ENCODE measurements at regions not wholly inside any gene's neighbourhood (a gene's known extent, or its start where the extent isn't known, plus 50 kb on each side); places are given as distances from the start of the nearest gene placed in this dataset.

DNA sequence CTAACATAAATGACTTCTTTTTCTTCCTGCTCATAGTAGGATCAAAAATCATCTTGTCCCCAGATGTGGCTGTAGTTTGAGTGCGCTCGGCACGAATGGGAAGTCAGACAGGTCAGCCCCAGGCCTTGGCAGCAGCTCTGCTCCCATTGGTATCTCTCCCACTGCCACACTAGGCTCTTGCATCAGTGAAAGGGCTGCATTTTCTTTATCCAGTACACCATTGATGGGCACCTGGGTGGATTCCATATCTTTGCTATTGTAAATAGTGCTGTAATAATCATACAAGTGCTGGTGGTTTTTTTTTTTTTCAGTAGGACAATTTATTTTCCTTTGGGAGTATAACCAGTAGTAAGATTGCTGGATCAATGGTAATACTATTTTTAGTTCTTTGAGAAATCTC, 865.5 kb downstream of the CCDC85A start:
- TF ChIP-seq CTCF (IDR thresholded peaks at IDR 0.05) (no peak), POLR2AphosphoS5 (IDR thresholded peaks at IDR 0.05) (no peak)
